ENCODE measurements at regions not wholly inside any gene's neighbourhood (a gene's known extent, or its start where the extent isn't known, plus 50 kb on each side); places are given as distances from the start of the nearest gene placed in this dataset.

GRCh38 chr1:95407886-95408291 lies 173.9 kb downstream of the RWDD3 start:
- no peak overlapping the region for H3K27ac ChIP-seq
- in situ Hi-C loops (cut with MboI; ENCODE audit: low sequenced_read_pairs in 4 of 4), result no loop called here

GRCh38 chr1:95408507-95409136 lies 174.6 kb downstream of the RWDD3 start:
- intact Hi-C loops (cut with DNase I; ENCODE audit: low total_unique reads) (no loop called here), in situ Hi-C loops (cut with MboI; ENCODE audit: low sequenced_read_pairs in 4 of 4) (no loop called here)

More at GRCh38 chr1:95407886-95408291, 173.9 kb downstream of the RWDD3 start:
- DNase-seq (no peak), ATAC-seq (no peak)
- Histone ChIP-seq H3K27me3 (peaks cover 0 to 4% (median 0%) of the 10 kb centered on the region in 3 donors), H3K4me3 (no peak overlapping the region), H3K36me3 (no peaks in the 10 kb centered on the region), H3K9me3 (no peaks in the 10 kb centered on the region), H3K4me1 (no peaks in the 10 kb centered on the region)
- no peak for TF ChIP-seq POLR2A (IDR thresholded peaks at IDR 0.05)
- TF ChIP-seq, protein P1, sequence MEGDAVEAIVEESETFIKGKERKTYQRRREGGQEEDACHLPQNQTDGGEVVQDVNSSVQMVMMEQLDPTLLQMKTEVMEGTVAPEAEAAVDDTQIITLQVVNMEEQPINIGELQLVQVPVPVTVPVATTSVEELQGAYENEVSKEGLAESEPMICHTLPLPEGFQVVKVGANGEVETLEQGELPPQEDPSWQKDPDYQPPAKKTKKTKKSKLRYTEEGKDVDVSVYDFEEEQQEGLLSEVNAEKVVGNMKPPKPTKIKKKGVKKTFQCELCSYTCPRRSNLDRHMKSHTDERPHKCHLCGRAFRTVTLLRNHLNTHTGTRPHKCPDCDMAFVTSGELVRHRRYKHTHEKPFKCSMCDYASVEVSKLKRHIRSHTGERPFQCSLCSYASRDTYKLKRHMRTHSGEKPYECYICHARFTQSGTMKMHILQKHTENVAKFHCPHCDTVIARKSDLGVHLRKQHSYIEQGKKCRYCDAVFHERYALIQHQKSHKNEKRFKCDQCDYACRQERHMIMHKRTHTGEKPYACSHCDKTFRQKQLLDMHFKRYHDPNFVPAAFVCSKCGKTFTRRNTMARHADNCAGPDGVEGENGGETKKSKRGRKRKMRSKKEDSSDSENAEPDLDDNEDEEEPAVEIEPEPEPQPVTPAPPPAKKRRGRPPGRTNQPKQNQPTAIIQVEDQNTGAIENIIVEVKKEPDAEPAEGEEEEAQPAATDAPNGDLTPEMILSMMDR (IDR thresholded peaks at IDR 0.05 in 4 of 5, conservative IDR thresholded peaks at IDR 0.05 in 1 of 5), result no peak
- intact Hi-C loops (cut with DNase I; ENCODE audit: low total_unique reads), result no loop called here

GRCh38 chr1:95409276-95409675 lies 175.3 kb downstream of the RWDD3 start:
- Histone ChIP-seq H3K4me1 (no peaks in the 10 kb centered on the region), H3K9me3 (no peaks in the 10 kb centered on the region), H3K4me3 (no peak overlapping the region), H3K36me3 (no peaks in the 10 kb centered on the region), H3K27me3 (peaks cover 0 to 4% (median 0%) of the 10 kb centered on the region in 3 donors), H3K27ac (no peak overlapping the region)
- DNase-seq, result no peak
- intact Hi-C loops (cut with DNase I; ENCODE audit: low total_unique reads), result no loop called here
- ATAC-seq, result no peak
- TF ChIP-seq, protein P1 (IDR thresholded peaks at IDR 0.05 in 4 of 5, conservative IDR thresholded peaks at IDR 0.05 in 1 of 5), result no peak
- TF ChIP-seq POLR2A (IDR thresholded peaks at IDR 0.05), result no peak
- in situ Hi-C loops (cut with MboI; ENCODE audit: low sequenced_read_pairs in 4 of 4), result no loop called here

More at GRCh38 chr1:95408507-95409136, 174.6 kb downstream of the RWDD3 start:
- ATAC-seq, result no peak
- Histone ChIP-seq H3K27me3 (peaks cover 0 to 4% (median 0%) of the 10 kb centered on the region in 3 donors), H3K9me3 (no peaks in the 10 kb centered on the region), H3K27ac (no peak overlapping the region), H3K4me3 (no peak overlapping the region), H3K36me3 (no peaks in the 10 kb centered on the region), H3K4me1 (no peaks in the 10 kb centered on the region)
- TF ChIP-seq, protein P1 (IDR thresholded peaks at IDR 0.05 in 4 of 5, conservative IDR thresholded peaks at IDR 0.05 in 1 of 5), result no peak
- no peak for TF ChIP-seq POLR2A (IDR thresholded peaks at IDR 0.05)
- no peak for DNase-seq

- H3K4me3 ChIP-seq, result no peak overlapping the region
- TF ChIP-seq, protein P1 (IDR thresholded peaks at IDR 0.05 in 4 of 5, conservative IDR thresholded peaks at IDR 0.05 in 1 of 5), result no peak
- TF ChIP-seq POLR2A (IDR thresholded peaks at IDR 0.05), result no peak
- no peak overlapping the region for H3K27ac ChIP-seq
- DNase-seq (no peak), ATAC-seq (no peak)
- H3K4me1 ChIP-seq, result no peaks in the 10 kb centered on the region
- H3K27me3 ChIP-seq, result peaks cover 0 to 4% (median 0%) of the 10 kb centered on the region in 3 donors
- H3K36me3 ChIP-seq, result no peaks in the 10 kb centered on the region
- no peaks in the 10 kb centered on the region for H3K9me3 ChIP-seq
- intact Hi-C loops (cut with DNase I; ENCODE audit: low total_unique reads), result no loop called here
- in situ Hi-C loops (cut with MboI; ENCODE audit: low sequenced_read_pairs in 4 of 4), result no loop called here
Observed at GRCh38 chr1:95409901-95410300, 175.9 kb downstream of the RWDD3 start.

GRCh38 chr1:95415146-95415545 lies 181.1 kb downstream of the RWDD3 start:
- H3K4me1 ChIP-seq, result no peaks in the 10 kb centered on the region
- intact Hi-C loops (cut with DNase I; ENCODE audit: low total_unique reads), result no loop called here
- H3K9me3 ChIP-seq, result no peaks in the 10 kb centered on the region
- DNase-seq, result no peak
- H3K36me3 ChIP-seq, result no peaks in the 10 kb centered on the region
- no peak overlapping the region for H3K4me3 ChIP-seq
- in situ Hi-C loops (cut with MboI; ENCODE audit: low sequenced_read_pairs in 4 of 4), result no loop called here
- H3K27ac ChIP-seq, result no peak overlapping the region
- TF ChIP-seq, protein P1 (IDR thresholded peaks at IDR 0.05 in 4 of 5, conservative IDR thresholded peaks at IDR 0.05 in 1 of 5), result no peak
- TF ChIP-seq POLR2A (IDR thresholded peaks at IDR 0.05), result no peak
- ATAC-seq, result no peak
- no peaks in the 10 kb centered on the region for H3K27me3 ChIP-seq

Data from gastrocnemius medialis (tissue), 4 donors.